ENCODE measurements at regions not wholly inside any gene's neighbourhood (a gene's known extent, or its start where the extent isn't known, plus 50 kb on each side); places are given as distances from the start of the nearest gene placed in this dataset.

DNA sequence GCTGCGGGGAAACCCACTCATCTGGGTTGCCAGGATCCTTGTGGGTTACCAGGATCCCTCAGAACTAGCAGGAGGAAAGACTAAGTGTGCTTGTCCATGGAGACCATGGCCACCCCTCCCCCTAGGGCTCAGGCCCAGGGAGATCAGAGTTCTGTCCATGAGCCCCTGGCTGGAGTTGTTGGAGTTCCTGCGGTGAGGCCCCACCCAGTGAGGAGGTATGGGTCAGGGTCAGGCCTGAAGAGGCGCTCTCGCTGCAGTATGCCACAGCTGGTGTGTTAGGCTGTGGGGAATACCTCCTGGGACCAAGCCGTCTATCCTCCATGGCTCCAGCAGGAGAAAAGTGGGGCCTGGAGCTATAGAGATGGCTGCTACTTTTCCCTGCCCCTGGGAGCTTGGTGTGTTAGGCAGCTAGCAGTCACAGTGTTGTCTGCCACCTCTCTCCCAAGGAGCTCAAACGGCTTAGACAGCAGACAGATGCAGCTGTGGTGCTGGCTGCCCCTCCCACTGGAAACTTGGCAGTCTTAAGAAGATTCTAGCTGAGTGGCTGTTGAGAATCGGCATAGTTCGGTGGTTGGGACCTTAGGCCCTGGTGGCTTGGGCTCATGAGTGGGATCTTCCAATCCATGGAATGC, 240.3 kb upstream of the CELF4 start (continued):
- TF ChIP-seq CHD7 (IDR thresholded peaks at IDR 0.05; ENCODE audit: insufficient replicate concordance, low read length) = no peak
- no peak for TF ChIP-seq SIX5 (IDR thresholded peaks at IDR 0.05; ENCODE audit: low read depth, low read length)
- TF ChIP-seq GABPA (IDR thresholded peaks at IDR 0.05; ENCODE audit: borderline replicate concordance, insufficient read depth, low read length) = no peak
- no peak for TF ChIP-seq KDM5A (IDR thresholded peaks at IDR 0.05; ENCODE audit: low read length)
- TF ChIP-seq CBX8 (IDR thresholded peaks at IDR 0.05; ENCODE audit: borderline replicate concordance, low read depth, low read length) = no peak
- TF ChIP-seq RNF2 (IDR thresholded peaks at IDR 0.05; ENCODE audit: borderline replicate concordance, low read depth, low read length, missing control alignments, poor library complexity, severe bottlenecking) = no peak
- no peak for TF ChIP-seq CEBPB (IDR thresholded peaks at IDR 0.05; ENCODE audit: low read depth, low read length)
- no peak for TF ChIP-seq RBBP5 (IDR thresholded peaks at IDR 0.05; ENCODE audit: borderline replicate concordance, low read depth, low read length)
- TF ChIP-seq CTBP2 (IDR thresholded peaks at IDR 0.05; ENCODE audit: borderline replicate concordance, insufficient read depth, insufficient read length, low read length) = no peak
- TF ChIP-seq POLR2A (IDR thresholded peaks at IDR 0.05; ENCODE audit: control extremely low read depth in 1 of 2, low read depth in 2 of 2, low read length in 2 of 2) = no peak

All from H1 (cell line).